ENCODE measurements at regions not wholly inside any gene's neighbourhood (a gene's known extent, or its start where the extent isn't known, plus 50 kb on each side); places are given as distances from the start of the nearest gene placed in this dataset.

DNA sequence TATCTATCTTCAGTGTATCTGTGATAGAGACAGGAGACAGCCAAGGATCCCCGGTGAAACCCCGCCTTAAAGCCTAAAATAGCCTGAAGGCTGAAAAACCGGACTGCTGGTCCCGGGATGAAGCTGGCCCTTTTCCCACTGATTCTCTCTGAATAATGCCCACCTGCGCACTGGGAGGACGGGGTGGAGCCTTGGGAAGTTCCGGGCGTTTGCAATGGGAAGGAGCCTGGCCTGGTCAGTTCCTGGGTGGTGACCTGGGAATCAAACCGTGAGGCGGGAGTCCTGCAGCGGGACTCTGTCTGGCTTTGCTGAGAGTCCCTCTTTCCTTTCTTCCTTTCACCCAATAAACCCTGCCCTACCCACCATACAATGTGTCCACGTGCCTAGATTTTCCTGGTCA, 157.9 kb downstream of the C3orf38 start:
- TF ChIP-seq, protein P1, sequence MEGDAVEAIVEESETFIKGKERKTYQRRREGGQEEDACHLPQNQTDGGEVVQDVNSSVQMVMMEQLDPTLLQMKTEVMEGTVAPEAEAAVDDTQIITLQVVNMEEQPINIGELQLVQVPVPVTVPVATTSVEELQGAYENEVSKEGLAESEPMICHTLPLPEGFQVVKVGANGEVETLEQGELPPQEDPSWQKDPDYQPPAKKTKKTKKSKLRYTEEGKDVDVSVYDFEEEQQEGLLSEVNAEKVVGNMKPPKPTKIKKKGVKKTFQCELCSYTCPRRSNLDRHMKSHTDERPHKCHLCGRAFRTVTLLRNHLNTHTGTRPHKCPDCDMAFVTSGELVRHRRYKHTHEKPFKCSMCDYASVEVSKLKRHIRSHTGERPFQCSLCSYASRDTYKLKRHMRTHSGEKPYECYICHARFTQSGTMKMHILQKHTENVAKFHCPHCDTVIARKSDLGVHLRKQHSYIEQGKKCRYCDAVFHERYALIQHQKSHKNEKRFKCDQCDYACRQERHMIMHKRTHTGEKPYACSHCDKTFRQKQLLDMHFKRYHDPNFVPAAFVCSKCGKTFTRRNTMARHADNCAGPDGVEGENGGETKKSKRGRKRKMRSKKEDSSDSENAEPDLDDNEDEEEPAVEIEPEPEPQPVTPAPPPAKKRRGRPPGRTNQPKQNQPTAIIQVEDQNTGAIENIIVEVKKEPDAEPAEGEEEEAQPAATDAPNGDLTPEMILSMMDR (conservative IDR thresholded peaks at IDR 0.05 in 1 of 2, IDR thresholded peaks at IDR 0.05 in 1 of 2; ENCODE audit: low read depth in 1 of 2, low read length in 2 of 2) = no peak
- TF ChIP-seq EZH2 (IDR thresholded peaks at IDR 0.05; ENCODE audit: low read length, missing control alignments) = no peak
